EH (cell line): ENCODE measurements at regions not wholly inside any gene's neighbourhood (a gene's known extent, or its start where the extent isn't known, plus 50 kb on each side); places are given as distances from the start of the nearest gene placed in this dataset.
"Not testable (repeated sequence)": the region's sequence is repeated elsewhere in the genome, so short reads cannot be mapped to it uniquely, and the experiment has no call there.

ENCODE experiments used
- DNase-seq: peaks from one replicate; pipeline ENCODE4 v3.0.0-alpha.2; 2015; ENCODE audit warnings: low read depth

DNA sequence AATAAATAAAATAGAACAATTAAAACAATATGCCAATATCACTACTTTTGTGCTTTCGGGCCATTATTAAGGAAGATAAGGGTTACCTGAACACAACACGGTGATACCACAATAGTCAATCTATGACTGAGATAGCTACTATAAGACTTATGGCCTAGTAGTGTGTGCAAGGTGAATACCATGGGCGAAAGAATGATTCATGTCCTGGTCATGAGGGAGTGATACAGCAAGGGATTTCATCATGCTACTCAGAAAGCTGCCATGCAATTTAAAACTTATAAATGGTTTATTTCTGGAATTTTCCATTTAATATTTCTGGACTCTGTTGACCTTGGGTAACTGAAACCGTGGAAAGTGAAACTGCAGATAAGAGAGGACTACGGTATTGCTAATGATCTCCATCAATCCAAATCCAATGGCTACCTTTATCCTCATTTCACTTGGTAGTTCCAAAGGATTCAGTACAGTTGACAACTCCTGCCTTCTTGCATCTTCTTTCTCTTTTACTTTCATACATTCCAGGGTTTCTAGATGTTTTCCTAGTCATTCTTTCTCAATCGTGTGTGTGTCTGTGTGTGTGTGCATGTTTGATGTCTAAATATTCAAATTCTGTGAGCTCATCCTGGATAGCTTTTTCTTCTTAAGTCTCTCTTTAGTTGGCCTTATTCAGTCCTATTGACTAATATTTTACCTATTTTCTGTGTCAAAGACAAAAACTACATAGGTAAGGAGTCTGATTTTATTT is 100.5 kb upstream of the MAGI2 start:
- DNase-seq: peak; percentile 42

DNA sequence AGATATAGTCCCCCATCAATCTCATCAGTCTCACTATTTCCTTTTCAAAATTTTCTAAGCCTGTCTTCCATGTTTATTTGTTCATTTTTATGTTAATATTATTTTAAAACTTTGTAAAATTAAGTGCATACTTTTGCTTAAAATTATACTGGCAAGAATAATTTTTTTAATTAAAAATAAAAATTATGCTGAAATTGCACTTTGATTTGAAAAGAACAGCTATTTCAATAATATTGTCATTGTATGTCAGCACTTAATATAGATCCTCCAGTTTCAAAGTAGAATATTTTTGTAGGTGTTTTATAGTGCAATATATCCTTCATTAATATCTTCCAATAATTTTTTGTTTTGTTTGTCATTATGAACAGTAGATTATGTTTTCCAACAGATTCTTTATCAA is 99.0 kb upstream of the MAGI2 start:
- no peak for DNase-seq

GRCh38 chr7:79548727-79549126 is 95.3 kb upstream of the MAGI2 start:
- DNase-seq: no peak

GRCh38 chr7:79547132-79547531 is 93.7 kb upstream of the MAGI2 start:
- DNase-seq: no peak

GRCh38 chr7:79540592-79540991 is 87.1 kb upstream of the MAGI2 start:
- no peak for DNase-seq

- no peak for DNase-seq
Measured at GRCh38 chr7:79534128-79534527, 80.7 kb upstream of the MAGI2 start.

GRCh38 chr7:79531905-79532664 is 78.6 kb upstream of the MAGI2 start:
- DNase-seq: peak; percentile 7

GRCh38 chr7:79531116-79531515 is 77.6 kb upstream of the MAGI2 start:
- DNase-seq: no peak

- peak; percentile 50 for DNase-seq
Measured at GRCh38 chr7:79529881-79530235, 76.4 kb upstream of the MAGI2 start.

DNA sequence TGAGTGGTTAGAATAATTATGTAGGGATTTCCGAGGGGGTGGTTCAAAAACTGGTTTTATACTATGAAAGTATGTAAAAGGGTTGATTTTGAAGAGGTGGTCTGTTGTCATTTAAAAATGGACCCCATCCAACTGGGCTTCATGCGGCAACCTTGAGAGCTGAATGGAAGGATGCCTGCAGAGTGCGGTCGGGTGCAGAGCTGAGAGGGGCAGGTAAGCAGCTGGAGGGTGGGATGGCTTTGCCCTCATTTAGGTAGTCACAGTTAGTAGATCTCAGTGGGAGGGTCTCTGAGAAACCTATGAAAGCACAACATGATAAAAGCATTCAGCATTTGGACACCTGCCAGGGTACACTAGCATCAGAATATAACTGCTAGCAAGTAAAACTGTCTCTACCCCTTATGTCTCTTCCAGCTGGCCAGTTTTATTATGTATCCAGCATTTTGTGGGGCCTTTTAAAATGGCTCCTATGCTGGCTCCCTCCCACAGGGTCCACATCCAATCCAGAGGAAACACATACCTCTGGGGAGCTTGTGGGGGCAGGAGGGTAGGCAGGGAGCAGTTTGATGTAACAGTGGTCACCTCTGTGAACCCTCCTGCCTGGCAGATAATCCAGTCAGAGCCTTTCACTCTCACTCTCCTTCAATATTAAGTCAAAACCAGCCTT is 75.9 kb upstream of the MAGI2 start:
- peak; percentile 15 for DNase-seq

DNA sequence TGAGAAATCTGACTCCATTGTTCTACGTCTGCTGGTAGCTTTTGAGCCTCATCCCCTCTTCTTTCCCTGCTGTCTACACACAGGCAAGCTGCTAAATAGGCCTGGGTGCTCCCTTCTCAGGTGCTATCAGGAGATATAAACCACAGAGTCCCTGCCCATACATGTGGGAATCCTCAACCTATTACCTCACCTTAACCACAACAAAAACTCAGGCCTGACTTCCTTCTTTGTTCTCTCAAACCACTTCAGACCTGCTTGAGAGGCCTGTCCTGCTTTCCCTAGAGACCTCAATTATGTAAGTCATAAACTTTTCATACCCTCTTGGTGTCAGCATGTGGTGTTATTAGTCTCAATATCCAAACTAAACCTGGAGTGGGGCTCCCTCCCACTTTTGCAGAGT is 75.0 kb upstream of the MAGI2 start:
- DNase-seq: no peak

- no peak for DNase-seq
Measured at GRCh38 chr7:79524048-79524447, 70.6 kb upstream of the MAGI2 start.

DNA sequence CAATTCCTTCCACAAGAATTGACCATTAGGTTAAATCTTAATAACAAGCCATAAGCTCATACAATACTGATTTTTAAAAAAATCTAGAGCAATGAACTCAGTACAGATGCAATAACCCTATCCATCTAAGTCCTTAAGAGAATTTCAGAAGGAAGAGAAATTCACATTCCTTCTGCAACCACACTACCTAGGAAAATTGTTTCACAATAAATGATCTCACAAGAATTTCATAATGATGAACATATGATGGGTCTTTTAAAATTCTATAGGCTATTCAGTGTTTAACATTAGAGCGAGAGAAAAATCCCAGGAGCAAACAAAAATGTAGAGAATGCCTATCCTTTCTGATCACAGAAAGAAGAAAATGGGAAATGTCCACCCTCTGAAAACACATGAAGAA is 70.0 kb upstream of the MAGI2 start:
- DNase-seq: no peak

DNA sequence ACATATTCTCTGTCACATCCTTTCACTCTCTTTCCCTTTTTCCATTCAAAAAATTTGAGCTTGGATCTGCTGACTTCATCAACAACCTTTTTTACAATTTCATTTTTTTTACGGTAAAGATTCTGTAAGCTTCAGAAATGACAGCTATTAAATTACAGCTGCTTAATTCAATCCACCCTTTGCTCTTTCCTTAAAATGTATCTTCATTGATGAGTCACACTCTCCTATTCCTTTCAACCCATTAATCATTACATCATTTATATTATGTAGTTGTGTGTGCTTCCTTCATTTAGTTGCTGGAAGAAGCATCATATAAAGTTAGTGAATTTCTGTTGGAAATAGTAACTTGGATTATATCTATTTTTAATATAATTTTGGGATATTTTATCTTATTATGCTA is 67.1 kb upstream of the MAGI2 start:
- DNase-seq: no peak

DNA sequence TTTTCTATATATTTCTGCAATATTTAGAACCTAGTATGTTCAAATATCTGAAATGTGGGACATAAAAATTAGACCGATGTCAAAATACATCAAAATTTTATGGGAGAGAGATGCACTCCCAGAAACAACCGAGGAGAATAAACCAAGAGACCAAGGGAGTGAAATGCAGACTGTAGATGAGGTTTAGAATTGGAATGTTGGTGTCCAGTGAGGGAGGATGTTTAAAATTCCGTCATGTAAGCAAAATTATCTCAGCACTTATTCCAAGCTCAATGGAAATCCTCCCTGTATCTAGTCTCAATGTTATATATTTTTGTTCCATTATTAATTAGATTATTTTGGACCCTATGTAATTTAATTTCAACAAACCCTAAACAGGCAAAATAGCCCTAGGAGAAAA is 61.9 kb upstream of the MAGI2 start:
- peak; percentile 25 for DNase-seq

GRCh38 chr7:79513261-79513660 is 59.8 kb upstream of the MAGI2 start:
- DNase-seq: no peak

GRCh38 chr7:79512261-79512660 is 58.8 kb upstream of the MAGI2 start:
- DNase-seq: peak; percentile 27

- not testable (repeated sequence) for DNase-seq
Measured at GRCh38 chr7:79511056-79511455, 57.6 kb upstream of the MAGI2 start.

- DNase-seq: peak; percentile 53
Measured at GRCh38 chr7:79507131-79507530, 53.7 kb upstream of the MAGI2 start.

DNA sequence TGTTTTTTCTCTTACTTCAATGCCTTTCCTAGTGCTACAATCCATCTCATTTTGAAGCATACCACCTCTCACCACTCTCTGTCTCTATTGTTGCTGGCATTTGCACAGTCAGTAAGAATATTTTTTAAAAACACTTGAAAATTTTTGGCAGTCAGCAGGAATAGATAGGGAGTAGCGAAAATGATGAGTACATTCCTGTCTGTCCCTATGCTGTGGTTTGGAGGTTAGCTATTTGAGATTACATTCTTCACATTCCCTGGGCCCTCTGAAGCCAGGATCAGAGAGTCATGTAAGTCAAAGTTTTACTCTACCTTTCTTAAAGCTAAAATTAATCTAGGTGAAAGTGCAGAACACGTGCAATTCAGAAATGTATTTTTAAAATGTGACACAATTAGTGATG is 53.0 kb upstream of the MAGI2 start:
- peak; percentile 82 for DNase-seq

GRCh38 chr7:79504607-79505389 is 51.3 kb upstream of the MAGI2 start:
- DNase-seq: peak; percentile 36
